Cardiac muscle cell (in vitro differentiated cells and primary cell): ENCODE measurements at regions not wholly inside any gene's neighbourhood (a gene's known extent, or its start where the extent isn't known, plus 50 kb on each side); places are given as distances from the start of the nearest gene placed in this dataset.

Experiments
- DNase-seq, 2 donors: peaks; one replicate each; pipeline versions ENCODE4 v3.0.0 to v3.0.0-alpha.2; 2010 to 2017; ENCODE audit warnings: low read depth in 1 of 2, low spot score in 1 of 2
- H3K27ac ChIP-seq: fragments of 200-600 bp; sonication (generic); 2 replicates; pipeline ENCODE4 v1.5.1; 2016
- H3K27me3 ChIP-seq: fragments of 200-600 bp; sonication (generic); 2 replicates; pipeline ENCODE4 v1.6.0; 2016; ENCODE audit warnings: control low read depth
- H3K36me3 ChIP-seq: fragments of 200-600 bp; sonication (generic); 2 replicates; pipeline ENCODE4 v1.5.1; 2016; ENCODE audit warnings: control low read depth
- H3K4me1 ChIP-seq: fragments of 200-600 bp; sonication (generic); 2 replicates; pipeline ENCODE4 v1.8.1; 2017; ENCODE audit warnings: low read depth, mild to moderate bottlenecking, mixed run types
- H3K4me3 ChIP-seq: fragments of 200-600 bp; sonication (generic); 2 replicates; pipeline ENCODE4 v1.5.1; 2016; ENCODE audit warnings: mild to moderate bottlenecking
- H3K9me3 ChIP-seq: fragments of 200-600 bp; sonication (generic); 2 replicates; pipeline ENCODE4 v1.5.1; 2017; ENCODE audit warnings: low read depth, mild to moderate bottlenecking, control low read depth
- CTCF ChIP-seq: IDR thresholded peaks from 2 replicates; pipeline ENCODE4 v1.5.1; 2012; ENCODE audit warnings: low read depth, mild to moderate bottlenecking, low read length

- DNase-seq = no peak
- Histone ChIP-seq H3K9me3 (no peaks in the 10 kb centered on the region), H3K36me3 (no peaks in the 10 kb centered on the region), H3K27me3 (no peaks in the 10 kb centered on the region), H3K4me3 (no peak overlapping the region), H3K4me1 (no peaks in the 10 kb centered on the region), H3K27ac (no peak overlapping the region)
- no peak for TF ChIP-seq CTCF
Measured at GRCh38 chr11:45038923-45039322, 88.2 kb upstream of the TP53I11 start.

- Histone ChIP-seq H3K4me1 (peaks cover 4% of the 10 kb centered on the region), H3K4me3 (no peak overlapping the region), H3K9me3 (no peaks in the 10 kb centered on the region), H3K27ac (no peak overlapping the region), H3K27me3 (no peaks in the 10 kb centered on the region), H3K36me3 (no peaks in the 10 kb centered on the region)
- no peak for DNase-seq
- no peak for TF ChIP-seq CTCF
Measured at GRCh38 chr11:45041596-45041995, 90.9 kb upstream of the TP53I11 start.

- no peaks in the 10 kb centered on the region for H3K36me3 ChIP-seq
- no peaks in the 10 kb centered on the region for H3K27me3 ChIP-seq
- DNase-seq = no peak
- no peak overlapping the region for H3K4me3 ChIP-seq
- peaks cover 4% of the 10 kb centered on the region for H3K4me1 ChIP-seq
- TF ChIP-seq CTCF = no peak
- no peak overlapping the region for H3K27ac ChIP-seq
- no peaks in the 10 kb centered on the region for H3K9me3 ChIP-seq
Measured at GRCh38 chr11:45042560-45042959, 91.9 kb upstream of the TP53I11 start.

GRCh38 chr11:45043755-45044475, 93.2 kb upstream of the TP53I11 start:
- no peak for TF ChIP-seq CTCF
- Histone ChIP-seq H3K9me3 (no peaks in the 10 kb centered on the region), H3K4me3 (no peak overlapping the region), H3K27me3 (no peaks in the 10 kb centered on the region), H3K36me3 (no peaks in the 10 kb centered on the region), H3K27ac (no peak overlapping the region), H3K4me1 (peaks cover 4% of the 10 kb centered on the region)
- DNase-seq = no peak

GRCh38 chr11:45045683-45046471, 95.2 kb upstream of the TP53I11 start:
- Histone ChIP-seq H3K36me3 (no peaks in the 10 kb centered on the region), H3K4me1 (peaks cover 11% of the 10 kb centered on the region), H3K4me3 (no peak overlapping the region), H3K27me3 (no peaks in the 10 kb centered on the region), H3K27ac (no peak overlapping the region), H3K9me3 (no peaks in the 10 kb centered on the region)
- DNase-seq = peak in 1 of 2 donors; percentile 79
- no peak for TF ChIP-seq CTCF
